SK-N-SH (cell line): ENCODE measurements at regions not wholly inside any gene's neighbourhood (a gene's known extent, or its start where the extent isn't known, plus 50 kb on each side); places are given as distances from the start of the nearest gene placed in this dataset.

Experiments used
- CTCF ChIA-PET: fragments of 300-600, 350-600 bp; formaldehyde crosslinking; extraction: SDS; loops from one replicate; lab custom pipeline; 2021; lab: Yijun Ruan, JAX
- POLR2A ChIA-PET: fragments of 350-600 bp; sonication (Branson Sonifier 250); formaldehyde crosslinking; extraction: SDS; loops from one replicate; lab custom pipeline; 2020; ENCODE audit warnings: antibody characterized with exemption, inconsistent platforms; lab: Yijun Ruan, JAX
- DNase-seq: peaks from one replicate; pipeline ENCODE4 v3.0.0; 2012
- H2AFZ ChIP-seq: fragments of 200-600 bp; sonication (generic); 2 replicates; pipeline ENCODE4 v1.8.1; 2016; ENCODE audit warnings: antibody characterized with exemption, mild to moderate bottlenecking, low read depth
- H3F3A ChIP-seq: fragments of 200-600 bp; sonication (generic); replicated peaks from 2 replicates; pipeline ENCODE3; 2016; ENCODE audit warnings: antibody characterized with exemption, mild to moderate bottlenecking; ENCODE audit not compliant: insufficient read depth
- H3K27ac ChIP-seq, 2 experiments: fragments of 200-500 bp in 1 of 2; fragments of 200-600 bp in 1 of 2; sonication (Bioruptor generic) in 1 of 2; sonication (generic), shearing (Covaris generic) in 1 of 2; 2 replicates each; pipeline versions ENCODE4 v1.5.1 to v1.6.1; 2014 to 2016; ENCODE audit warnings: low read depth in 2 of 2, inconsistent platforms in 1 of 2, low read length in 1 of 2, mild to moderate bottlenecking in 1 of 2, mixed read lengths in 1 of 2
- H3K27me3 ChIP-seq: fragments of 200-600 bp; sonication (generic), shearing (Covaris generic); 2 replicates; pipeline ENCODE4 v1.6.1; 2016; ENCODE audit warnings: mixed run types; ENCODE audit not compliant: insufficient read depth
- H3K36me3 ChIP-seq, 2 experiments: fragments of 200-500 bp in 1 of 2; fragments of 200-600 bp in 1 of 2; sonication (Bioruptor generic) in 1 of 2; sonication (generic) in 1 of 2; replicated peaks in 1 of 2; 2 replicates each; pipeline versions ENCODE3 to v1.5.1; 2014 to 2016; ENCODE audit warnings: low read length in 1 of 2, mild to moderate bottlenecking in 1 of 2; ENCODE audit not compliant: insufficient read depth in 2 of 2, control insufficient read depth in 1 of 2
- H3K4me1 ChIP-seq, 2 experiments: fragments of 200-500 bp in 1 of 2; fragments of 200-600 bp in 1 of 2; sonication (Bioruptor generic) in 1 of 2; sonication (generic), shearing (Covaris generic) in 1 of 2; 2 replicates each; pipeline versions ENCODE4 v1.5.1 to v1.6.1; 2014 to 2016; ENCODE audit warnings: low read depth in 1 of 2, low read length in 1 of 2, mixed run types in 1 of 2; ENCODE audit not compliant: insufficient read depth in 2 of 2, control insufficient read depth in 1 of 2
- H3K4me2 ChIP-seq: fragments of 200-600 bp; sonication (generic), shearing (Covaris generic); 2 replicates; pipeline ENCODE4 v1.6.1; 2017; ENCODE audit warnings: mixed run types
- H3K4me3 ChIP-seq, 2 experiments: fragments of 200-500 bp in 1 of 2; fragments of 200-600 bp in 1 of 2; sonication (Bioruptor generic) in 1 of 2; sonication (generic), shearing (Covaris generic) in 1 of 2; 2 replicates each; pipeline versions ENCODE4 v1.5.1 to v1.8.1; 2014 to 2016; ENCODE audit warnings: low read depth in 2 of 2, inconsistent platforms in 1 of 2, low read length in 1 of 2, mild to moderate bottlenecking in 1 of 2, mixed read lengths in 1 of 2, moderate library complexity in 1 of 2
- H3K79me2 ChIP-seq: fragments of 200-600 bp; sonication (generic); 2 replicates; pipeline ENCODE4 v1.8.1; 2017; ENCODE audit warnings: mild to moderate bottlenecking; ENCODE audit not compliant: insufficient read depth
- H3K9ac ChIP-seq: fragments of 200-600 bp; sonication (generic); 2 replicates; pipeline ENCODE4 v1.6.1; 2017; ENCODE audit warnings: mixed run types
- H3K9me2 ChIP-seq: fragments of 200-600 bp; sonication (generic); 2 replicates; pipeline ENCODE4 v1.6.1; 2017; ENCODE audit warnings: mixed run types
- H3K9me3 ChIP-seq: fragments of 200-600 bp; sonication (generic); 2 replicates; pipeline ENCODE4 v1.6.1; 2017; ENCODE audit warnings: mixed run types, mild to moderate bottlenecking, moderate library complexity
- H4K20me1 ChIP-seq: fragments of 200-600 bp; sonication (generic); 2 replicates; pipeline ENCODE4 v1.6.1; 2017; ENCODE audit warnings: mild to moderate bottlenecking, mixed run types; ENCODE audit not compliant: insufficient read depth
- CHD2 ChIP-seq: fragments of 150-350 bp; IDR thresholded peaks from 2 replicates; pipeline ENCODE4 v1.6.1; 2018; ENCODE audit warnings: low read length; ENCODE audit not compliant: partially characterized antibody
- CTCF ChIP-seq: fragments of 200-600 bp; sonication (generic); IDR thresholded peaks from 2 replicates; pipeline ENCODE4 v1.6.1; 2017; ENCODE audit warnings: antibody characterized with exemption, mild to moderate bottlenecking, moderate library complexity
- ELF1 ChIP-seq: IDR thresholded peaks from 2 replicates; pipeline ENCODE4 v1.4.0; 2012
- FOSL2 ChIP-seq: IDR thresholded peaks from 2 replicates; pipeline ENCODE4 v1.4.0; 2012; ENCODE audit warnings: low read depth, mild to moderate bottlenecking, moderate library complexity, borderline replicate concordance
- FOXM1 ChIP-seq: IDR thresholded peaks from 2 replicates; pipeline ENCODE4 v1.4.0; 2012; ENCODE audit warnings: low read depth, mild to moderate bottlenecking
- MAX ChIP-seq: IDR thresholded peaks from 2 replicates; pipeline ENCODE4 v1.4.0; 2012; ENCODE audit warnings: low read depth
- PBX3 ChIP-seq: IDR thresholded peaks from 2 replicates; pipeline ENCODE4; 2012
- RAD21 ChIP-seq: IDR thresholded peaks from 2 replicates; pipeline ENCODE4 v1.6.1; 2012; ENCODE audit warnings: mild to moderate bottlenecking, low read length
- RXRA ChIP-seq: IDR thresholded peaks from 2 replicates; pipeline ENCODE4 v1.4.0; 2012; ENCODE audit warnings: low read depth, mild to moderate bottlenecking, borderline replicate concordance
- SIN3A ChIP-seq: IDR thresholded peaks from 2 replicates; pipeline ENCODE4 v1.6.1; 2012; ENCODE audit warnings: low read depth, mild to moderate bottlenecking, low read length, moderate library complexity, borderline replicate concordance
- USF1 ChIP-seq: IDR thresholded peaks from 2 replicates; pipeline ENCODE4 v1.4.0; 2012; ENCODE audit warnings: low read depth, borderline replicate concordance
- YY1 ChIP-seq: IDR thresholded peaks from 2 replicates; pipeline ENCODE4 v1.4.0; 2012; ENCODE audit warnings: low read depth, mild to moderate bottlenecking
- WGBS: methylation state at CpG from one replicate; pipeline ENCODE4 v1.1.6; 2017; ENCODE audit warnings: low lambda C conversion rate; 5-methylcytosine and 5-hydroxymethylcytosine counted together

- Histone ChIP-seq H4K20me1 (no peaks in the 10 kb centered on the region), H3K9me2 (no peaks in the 10 kb centered on the region), H3K36me3 (peaks cover 26 to 34% of the 10 kb centered on the region in 2 experiments), H2AFZ (no peak overlapping the region), H3K79me2 (no peaks in the 10 kb centered on the region), H3K9me3 (no peaks in the 10 kb centered on the region), H3K9ac (no peak overlapping the region), H3K4me2 (no peak overlapping the region), H3K4me3 (no peak overlapping the region), H3K4me1 (peaks cover 0 to 7% of the 10 kb centered on the region in 2 experiments; a peak in 2 of 4 replicates), H3F3A (no peaks in the 10 kb centered on the region), H3K27me3 (no peaks in the 10 kb centered on the region), H3K27ac (no peak overlapping the region)
- ChIA-PET CTCF (interaction anchor here (0.7 to 1.2 kb wide), 3 partner anchors 299 to 383 kb away, joined by 3 read pairs; no protein-coding TSS in a partner anchor), POLR2A (no interaction called here)
- 84% methylated on average over 2 of the region's 2 CpGs for WGBS
- DNase-seq, result no peak
- no peak for TF ChIP-seq MAX
- peak; percentile 26 for TF ChIP-seq CTCF
- TF ChIP-seq PBX3, result no peak
- TF ChIP-seq SIN3A, result no peak
- peak; percentile 19; the same call in 1 of the 2 replicates for TF ChIP-seq RAD21
- no peak for TF ChIP-seq FOXM1
- TF ChIP-seq ELF1, result no peak
These were observed 351.5 kb upstream of the TPM1 start for GRCh38 chr15:62691008-62691407.

GRCh38 chr15:62697636-62698035, 344.9 kb upstream of the TPM1 start:
- POLR2A ChIA-PET, result no interaction called here
- Histone ChIP-seq H3K4me3 (no peak overlapping the region), H3K79me2 (no peaks in the 10 kb centered on the region)
- 93% methylated on average over 15 of the region's 23 CpGs for WGBS
- TF ChIP-seq FOSL2 (no peak), USF1 (no peak), RXRA (no peak), CHD2 (no peak), YY1 (no peak), FOXM1 (no peak)
- TF ChIP-seq, all 33 proteins: peak for 0
- Histone ChIP-seq H3F3A (no peaks in the 10 kb centered on the region), H2AFZ (no peak overlapping the region), H3K27me3 (no peaks in the 10 kb centered on the region), H3K9ac (no peak overlapping the region), H3K9me3 (no peaks in the 10 kb centered on the region), H3K27ac (no peak overlapping the region), H4K20me1 (no peaks in the 10 kb centered on the region), H3K9me2 (no peaks in the 10 kb centered on the region), H3K4me1 (peaks cover 0 to 7% of the 10 kb centered on the region in 2 experiments; a peak in 1 of 4 replicates), H3K36me3 (peaks cover 42 to 67% of the 10 kb centered on the region in 2 experiments), H3K4me2 (no peak overlapping the region)
- no peak for DNase-seq
- CTCF ChIA-PET, result interaction anchor here (1.4 kb wide), 1 partner anchor 306 kb away, joined by 5 read pairs; no protein-coding TSS in a partner anchor
